GM18517 (cell line): ENCODE measurements at regions not wholly inside any gene's neighbourhood (a gene's known extent, or its start where the extent isn't known, plus 50 kb on each side); places are given as distances from the start of the nearest gene placed in this dataset.
"Not testable (repeated sequence)": the region's sequence is repeated elsewhere in the genome, so short reads cannot be mapped to it uniquely, and the experiment has no call there.

ENCODE experiments used
- ATAC-seq: cut with Tn5 transposase; IDR thresholded peaks from one replicate; pipeline ENCODE4 v1.9.1; 2021; ENCODE audit warnings: mild to moderate bottlenecking, moderate library complexity; ENCODE audit not compliant: unreplicated experiment

DNA sequence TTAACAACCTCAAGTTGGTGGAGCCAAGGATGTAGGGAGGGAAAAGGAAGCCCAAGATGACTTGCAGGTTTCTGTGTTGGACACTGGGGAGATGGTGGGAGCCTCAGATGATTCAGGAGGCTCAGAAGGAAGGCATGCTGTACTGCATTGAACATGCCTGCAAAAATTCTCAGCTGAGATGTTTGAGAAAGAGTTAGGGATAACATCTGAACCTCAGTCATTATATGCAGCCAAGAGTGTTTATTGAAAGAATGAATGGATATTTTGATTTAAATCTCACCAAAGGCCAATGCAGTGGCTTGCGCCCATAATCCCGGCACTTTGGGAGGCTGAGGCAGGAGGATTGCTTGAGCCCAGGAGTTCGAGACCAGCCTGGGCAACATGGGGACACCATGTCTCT is 243.0 kb downstream of the MYCN start:
- ATAC-seq: no peak

DNA sequence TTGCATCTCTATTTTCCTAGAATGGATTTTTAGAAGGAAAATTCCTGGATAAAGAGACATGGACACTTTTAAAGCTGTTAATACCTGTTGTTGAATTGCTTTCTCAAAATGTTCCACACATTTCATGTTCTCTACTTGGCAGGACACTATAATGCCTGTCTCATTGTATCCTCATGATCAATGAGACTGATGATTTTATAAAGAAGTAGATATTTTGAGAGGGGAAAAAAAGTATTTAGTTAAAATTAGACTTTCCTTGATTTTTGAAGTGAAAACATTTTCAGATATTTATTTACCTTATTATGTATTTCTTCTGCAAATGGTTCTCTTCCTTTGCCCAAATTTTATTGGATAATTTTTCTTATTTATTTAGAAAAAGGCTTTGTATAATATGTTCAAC is 242.5 kb downstream of the MYCN start:
- no peak for ATAC-seq

DNA sequence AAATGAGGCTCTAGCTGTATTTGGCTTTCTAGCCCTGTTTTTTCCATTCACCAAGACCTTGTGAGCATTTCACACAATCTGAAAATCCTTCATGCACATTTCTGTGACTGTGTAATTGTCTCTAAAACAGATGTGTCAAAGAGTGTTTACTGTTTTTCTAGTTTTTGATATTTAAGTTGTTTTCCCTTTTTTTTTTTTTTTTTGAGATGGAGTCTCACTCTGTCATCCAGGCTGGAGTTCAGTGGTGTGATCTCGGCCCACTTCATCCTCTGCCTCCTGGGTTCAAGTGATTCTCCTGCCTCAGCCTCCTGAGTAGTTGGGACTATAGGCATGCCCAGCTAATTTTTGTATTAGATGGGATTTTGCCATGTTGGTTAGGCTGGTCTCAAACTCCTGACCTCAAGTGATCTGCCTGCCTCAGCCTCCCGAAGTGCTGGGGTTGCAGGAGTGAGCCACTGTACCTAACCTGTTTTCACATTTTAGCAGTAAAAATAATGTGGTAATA is 242.0 kb downstream of the MYCN start:
- not testable (repeated sequence) for ATAC-seq

DNA sequence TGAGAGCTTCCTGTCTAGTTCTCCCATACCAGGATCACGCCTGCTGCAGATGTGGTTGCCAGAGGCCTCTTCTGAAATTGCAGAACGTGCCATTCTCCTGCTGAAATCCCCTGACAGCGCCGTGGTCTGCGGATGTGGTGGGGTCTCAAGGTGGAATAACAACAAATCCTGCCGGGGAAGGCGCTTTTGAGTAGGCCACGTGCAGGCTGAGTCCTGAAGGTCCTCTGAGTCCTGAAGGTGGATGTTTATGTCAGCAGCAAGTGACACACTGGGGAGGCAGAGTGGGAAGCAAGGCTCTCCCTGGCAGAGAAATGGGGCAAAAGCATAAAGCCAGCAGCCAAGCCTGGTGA is 241.4 kb downstream of the MYCN start:
- ATAC-seq: no peak

DNA sequence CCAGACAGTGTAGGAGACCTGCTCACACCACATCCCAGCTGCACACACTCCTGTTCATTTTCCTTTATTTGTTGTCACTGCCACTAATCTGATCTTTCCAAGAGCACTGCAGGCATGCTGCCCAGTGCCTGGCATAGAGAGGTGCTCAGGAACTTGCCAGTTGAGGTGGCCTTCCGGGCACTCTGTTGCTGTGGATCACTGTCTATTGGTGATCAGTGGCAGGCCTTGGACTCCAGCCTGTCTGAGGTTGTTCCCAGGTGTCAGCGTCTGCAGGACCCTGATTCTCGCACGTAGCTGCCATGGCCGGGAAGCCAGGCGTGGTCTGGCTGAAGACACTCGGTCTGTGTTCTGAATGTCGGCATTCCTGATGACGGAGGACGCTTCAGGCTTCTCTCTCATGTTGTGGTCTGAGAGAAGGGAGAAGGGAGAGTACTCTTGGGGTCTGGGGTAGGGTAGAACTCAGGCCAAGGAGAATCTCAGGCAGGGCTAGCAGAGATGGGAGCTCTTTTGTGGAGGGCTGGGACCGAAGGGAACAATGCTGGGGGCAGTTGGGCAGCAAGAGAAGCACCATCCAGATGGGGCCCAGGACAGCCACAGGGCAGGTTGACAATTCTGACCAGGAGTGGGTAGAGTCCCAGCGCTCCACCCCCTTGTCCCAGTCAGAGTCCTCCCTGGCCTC is 240.9 kb downstream of the MYCN start:
- no peak for ATAC-seq

DNA sequence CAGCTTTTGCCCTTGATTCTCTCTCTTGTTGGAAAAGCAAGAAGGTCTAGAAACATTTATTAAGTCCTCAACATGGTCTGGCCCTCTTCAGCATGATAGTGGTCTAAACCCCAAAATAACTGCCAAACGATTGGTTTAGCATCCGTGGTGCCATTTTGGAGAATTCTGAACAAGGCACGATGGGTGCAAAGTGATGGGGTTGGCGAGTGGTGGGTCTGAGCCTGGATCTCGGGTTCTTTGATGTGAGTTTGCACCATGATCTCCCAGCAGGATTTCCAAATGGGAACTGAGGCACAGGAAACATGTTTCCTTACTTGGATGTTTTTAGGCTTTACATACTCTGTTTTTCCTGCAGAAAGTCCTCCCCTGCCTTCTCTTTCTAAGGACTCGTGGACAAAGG is 240.3 kb downstream of the MYCN start:
- no peak for ATAC-seq

DNA sequence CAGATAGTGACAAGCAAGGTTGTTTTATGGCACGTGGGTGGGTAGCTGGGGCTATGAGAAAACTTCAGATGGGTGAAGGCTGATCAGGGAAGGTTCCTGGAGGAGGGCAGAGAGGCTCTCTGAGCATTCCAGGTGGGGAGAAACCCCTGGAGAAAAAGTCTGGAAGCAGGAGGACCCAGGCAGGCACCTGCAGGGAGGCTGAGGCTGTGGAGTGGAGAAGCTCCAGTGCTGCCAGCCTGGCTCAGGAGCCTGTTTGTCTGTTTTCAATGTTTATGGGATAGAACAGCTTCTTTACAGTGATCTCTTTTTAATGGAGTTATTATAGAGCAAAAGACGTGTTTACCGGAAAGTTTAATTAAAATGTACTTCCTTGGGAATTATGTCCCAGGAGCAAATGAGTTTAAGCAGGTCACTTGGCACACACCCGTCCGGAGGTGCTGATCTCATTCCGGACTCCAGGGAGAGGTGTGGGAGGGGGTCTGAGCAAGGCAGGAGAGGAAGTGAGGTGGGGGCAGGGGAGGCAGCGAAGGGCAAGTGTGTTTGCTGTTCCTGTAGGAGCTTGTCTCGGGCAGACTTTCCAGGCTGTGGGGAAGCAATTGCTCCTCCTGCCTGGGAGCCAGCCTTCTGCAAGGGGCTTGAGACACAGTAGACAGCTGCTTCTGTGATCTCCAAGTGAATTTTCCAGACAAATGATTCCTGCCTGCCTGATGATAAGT is 239.5 kb downstream of the MYCN start:
- no peak for ATAC-seq

DNA sequence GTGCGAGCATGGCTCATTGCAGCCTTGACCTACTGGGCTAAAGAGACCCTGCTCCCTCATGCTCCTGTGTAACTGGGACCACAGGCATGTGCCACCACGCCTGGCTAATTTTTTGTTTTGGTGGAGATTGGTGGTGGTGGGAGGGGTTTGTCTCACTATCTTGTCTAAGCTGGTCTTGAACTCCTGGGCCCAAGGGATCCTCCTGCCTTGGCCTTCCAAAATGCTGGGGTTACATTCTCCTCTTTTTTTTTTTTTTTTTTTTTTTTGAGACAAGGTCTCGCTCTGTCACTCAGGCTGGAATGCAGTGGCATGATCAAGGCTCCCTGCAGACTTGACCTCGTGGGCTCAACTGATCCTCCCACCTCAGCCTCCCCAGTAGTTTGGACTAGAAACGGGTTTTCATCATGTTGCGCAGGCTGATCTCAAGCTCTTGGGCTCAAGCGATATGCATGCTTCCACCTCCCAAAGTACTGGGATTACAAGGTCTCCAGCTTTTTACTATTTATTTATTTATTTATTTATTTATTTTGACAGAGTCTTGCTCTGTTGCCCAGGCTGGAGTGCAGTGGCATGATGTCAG is 238.3 kb downstream of the MYCN start:
- ATAC-seq: no peak

DNA sequence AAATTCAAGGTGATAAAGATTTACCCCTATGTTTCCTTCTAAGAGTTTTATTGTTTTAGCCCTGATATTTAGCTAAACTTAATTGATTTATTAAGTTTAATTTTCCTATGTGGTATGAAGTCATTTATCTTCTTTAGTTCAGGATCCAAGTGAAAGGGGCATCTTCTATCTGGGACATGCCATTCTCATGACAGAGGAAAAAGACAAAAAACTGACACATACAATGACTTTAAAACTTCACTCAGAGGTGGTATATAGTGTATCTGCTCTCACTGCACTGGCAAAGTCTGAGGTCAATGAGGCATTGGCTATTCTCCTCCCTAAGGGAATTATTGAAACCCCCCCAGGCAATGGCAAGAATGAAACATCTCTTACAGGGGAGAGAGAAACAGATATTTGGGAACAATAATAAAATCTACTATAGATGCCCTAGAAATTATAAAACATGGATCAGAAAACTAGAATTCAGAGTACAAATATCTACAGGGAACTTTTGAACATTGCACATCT is 237.4 kb downstream of the MYCN start:
- ATAC-seq: no peak

DNA sequence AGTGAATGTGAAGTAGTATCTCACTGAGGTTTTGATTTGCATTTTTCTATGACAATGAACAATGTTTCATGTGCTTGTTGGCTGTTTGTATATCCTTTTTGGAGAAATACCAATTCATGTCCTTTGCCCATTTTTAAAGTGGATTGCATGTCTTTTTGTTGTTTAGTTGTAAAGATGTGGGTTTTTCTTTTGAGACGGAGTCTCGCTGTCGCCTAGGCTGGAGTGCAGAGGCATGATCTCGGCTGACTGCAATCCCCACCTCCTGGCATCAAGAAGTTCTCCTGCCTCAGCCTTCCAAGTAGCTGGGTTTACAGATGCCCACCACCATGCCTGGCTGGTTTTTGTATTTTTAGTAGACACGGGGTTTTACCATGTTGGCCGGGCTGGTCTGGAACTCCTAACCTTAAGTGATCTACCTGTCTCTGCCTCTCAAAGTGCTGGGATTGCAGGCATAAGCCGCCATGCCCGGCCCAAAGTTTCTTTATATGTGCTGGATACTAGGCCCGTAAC is 236.7 kb downstream of the MYCN start:
- no peak for ATAC-seq

DNA sequence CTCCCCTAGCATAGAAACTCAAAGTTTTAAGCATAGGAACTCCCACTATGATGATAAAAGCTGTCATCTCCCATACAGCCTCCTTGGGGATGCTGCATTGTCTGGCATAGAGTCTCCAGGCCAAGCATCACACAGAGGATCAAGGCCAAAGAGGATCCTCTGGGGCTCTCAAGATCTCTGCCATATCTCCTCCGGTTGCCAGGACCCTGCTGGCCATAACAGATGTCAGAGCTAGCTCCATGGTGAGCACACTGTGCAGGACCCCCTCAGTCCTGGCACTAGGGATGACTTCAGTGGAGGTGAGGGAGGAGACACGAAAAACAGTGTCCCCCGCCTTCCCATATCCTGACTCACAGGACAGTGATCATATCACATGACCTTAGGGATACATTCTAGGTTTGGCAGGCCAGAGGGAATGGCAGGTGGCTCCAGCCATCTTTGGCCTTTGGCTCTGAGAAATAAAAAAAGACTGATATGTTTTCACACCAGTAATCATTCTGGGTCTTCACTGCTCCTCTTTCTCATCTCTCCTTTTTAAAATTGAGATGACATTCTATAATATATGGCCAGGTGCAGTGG is 235.0 kb downstream of the MYCN start:
- no peak for ATAC-seq

DNA sequence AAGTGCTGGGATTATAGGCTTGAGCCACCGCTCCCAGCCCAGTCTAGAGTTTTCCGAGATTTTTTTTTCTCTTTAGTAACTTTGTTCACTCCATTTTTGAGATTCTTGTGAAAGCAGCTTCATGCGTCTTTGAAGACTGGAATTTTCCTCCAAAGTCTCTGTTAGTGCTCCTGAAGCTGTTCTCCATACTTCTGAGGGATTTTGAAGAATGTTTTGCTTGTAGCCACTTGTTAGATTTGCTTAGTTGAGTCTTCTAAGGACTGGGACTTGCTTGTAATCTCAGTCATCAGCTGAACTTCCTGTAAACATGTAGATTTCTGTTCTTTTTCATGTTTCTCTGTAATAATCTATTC is 234.3 kb downstream of the MYCN start:
- no peak for ATAC-seq

DNA sequence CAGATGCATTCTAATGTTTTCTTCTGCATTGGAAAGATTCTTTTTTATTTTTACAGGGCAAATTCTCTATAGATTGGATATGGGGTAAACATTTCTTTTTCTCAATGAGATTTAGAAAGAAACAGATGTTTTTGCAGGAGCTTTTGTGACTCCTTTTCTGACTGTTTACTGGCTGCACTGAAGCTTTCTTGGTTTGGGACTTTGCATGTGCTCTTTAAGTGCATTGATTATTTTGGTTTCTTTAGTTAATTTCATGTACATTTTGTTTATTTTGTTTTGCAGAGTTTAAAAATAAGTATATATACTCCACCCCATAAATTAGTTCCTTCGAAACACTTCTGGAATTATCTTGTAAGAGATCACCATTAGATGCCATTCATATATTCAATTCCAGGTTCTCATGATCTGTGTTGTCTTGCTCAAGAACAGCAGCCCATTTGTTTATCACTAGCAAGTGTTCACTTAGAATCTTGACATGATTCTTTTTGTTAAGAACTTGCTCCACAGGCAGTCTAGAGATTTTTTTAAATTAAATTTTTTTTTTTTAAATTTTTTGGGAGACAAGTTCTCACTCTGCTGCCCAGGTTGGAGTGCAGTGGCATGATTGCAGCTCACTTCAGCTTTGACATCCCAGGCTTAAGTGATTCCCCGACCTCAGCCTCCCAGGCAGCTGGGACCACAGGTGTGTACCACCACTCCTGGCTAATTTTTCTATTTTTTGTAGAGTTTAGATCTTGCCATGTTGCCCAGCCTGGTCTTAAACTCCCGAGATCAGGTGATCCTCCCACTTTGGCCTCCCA is 233.7 kb downstream of the MYCN start:
- no peak for ATAC-seq

DNA sequence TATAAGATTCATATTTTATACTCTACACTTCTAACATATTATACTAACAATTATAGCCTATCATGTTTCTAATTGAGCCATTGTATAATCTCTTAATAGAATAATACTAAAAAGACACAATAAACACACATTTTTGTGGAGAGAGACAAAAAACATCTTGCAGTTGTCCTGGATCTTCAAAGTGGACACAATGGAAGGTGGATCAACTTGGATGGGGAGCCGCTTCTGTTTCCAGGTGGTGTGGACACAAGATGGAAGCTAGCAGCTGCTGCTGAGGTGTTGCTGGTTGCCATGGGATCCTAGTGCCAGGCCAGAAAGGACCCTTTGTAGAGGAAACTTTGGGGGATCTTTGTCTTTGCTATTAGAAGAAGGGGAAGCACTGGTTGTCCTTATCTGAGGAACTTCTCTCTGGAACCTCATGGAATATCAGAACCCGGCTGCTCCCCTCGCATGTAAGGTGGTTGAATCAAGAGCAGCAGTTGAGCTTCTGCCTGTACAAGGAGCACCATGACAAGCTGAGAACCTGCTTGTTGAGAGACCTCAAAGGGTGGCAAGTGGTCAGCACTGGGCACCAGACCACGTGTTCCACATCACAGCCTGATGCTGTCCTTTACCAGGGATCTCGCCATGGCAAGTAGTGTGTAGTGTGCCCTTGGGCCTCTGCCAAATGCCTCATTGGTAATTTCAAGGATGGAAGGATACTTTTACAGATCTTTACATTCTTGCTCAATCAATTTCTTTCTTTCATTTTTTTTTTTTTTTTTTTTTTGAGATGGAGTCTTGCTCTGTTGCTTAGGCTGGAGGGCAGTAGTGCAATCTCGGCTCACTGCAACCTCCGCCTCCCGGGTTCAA is 232.2 kb downstream of the MYCN start:
- no peak for ATAC-seq

DNA sequence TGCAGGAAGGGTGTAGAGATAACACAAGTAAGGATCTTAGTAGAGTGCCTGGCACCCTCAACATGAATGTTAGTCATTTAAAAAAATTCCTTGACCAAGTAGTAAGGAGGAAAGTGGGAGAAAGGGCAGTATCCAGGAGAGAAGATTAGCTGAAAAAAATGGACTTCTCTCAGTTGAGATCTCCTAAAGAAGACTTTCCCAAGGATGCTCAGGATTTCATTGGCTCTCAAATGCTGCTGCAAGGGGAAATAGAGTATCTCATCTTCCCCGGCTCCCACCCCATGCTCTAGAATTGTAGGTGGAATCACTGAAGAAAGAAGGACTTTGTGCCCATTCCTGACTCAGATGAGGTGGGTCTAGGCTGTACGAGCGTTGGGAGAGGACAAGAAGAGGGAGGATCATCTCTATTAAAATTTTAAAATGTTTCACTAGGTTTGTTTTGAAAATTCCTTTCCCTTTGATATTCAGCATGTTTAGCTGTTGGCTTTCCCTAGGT is 231.1 kb downstream of the MYCN start:
- ATAC-seq: no peak

DNA sequence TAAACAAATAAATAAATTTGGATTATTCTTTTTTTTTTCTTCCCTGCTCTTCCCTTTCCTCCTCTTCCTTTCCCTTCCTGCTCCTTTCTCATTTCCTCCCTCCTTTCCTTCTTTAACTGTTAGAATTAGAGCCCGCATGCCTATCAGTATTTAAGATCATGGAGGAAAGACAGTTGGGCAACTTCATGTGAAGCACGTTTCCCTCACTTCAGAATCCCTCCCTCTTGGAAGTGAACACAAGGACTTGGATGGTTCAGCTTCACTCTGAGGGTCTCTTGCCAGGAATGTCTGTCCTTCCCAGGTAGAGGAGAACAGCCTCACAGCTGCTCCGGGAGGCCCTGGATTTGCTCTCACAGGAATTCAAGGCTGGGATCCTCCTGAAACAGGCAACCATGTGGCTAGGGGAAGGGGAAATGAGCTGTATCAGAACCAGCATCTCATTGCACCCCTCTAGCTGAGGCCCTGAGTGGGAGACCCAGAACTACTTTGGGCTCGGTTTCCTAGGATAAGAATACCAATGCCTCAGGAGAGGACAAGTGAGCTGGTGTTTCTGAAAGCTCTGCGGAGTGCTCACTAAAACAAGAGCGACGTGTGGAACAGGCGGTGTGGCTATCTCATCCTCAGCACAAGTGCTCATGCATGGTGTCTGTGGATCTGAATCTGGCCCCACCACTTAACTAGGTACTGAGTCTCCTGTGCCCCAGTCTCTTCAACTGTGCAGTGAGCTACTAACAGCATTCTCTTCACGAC is 230.5 kb downstream of the MYCN start:
- ATAC-seq: no peak

DNA sequence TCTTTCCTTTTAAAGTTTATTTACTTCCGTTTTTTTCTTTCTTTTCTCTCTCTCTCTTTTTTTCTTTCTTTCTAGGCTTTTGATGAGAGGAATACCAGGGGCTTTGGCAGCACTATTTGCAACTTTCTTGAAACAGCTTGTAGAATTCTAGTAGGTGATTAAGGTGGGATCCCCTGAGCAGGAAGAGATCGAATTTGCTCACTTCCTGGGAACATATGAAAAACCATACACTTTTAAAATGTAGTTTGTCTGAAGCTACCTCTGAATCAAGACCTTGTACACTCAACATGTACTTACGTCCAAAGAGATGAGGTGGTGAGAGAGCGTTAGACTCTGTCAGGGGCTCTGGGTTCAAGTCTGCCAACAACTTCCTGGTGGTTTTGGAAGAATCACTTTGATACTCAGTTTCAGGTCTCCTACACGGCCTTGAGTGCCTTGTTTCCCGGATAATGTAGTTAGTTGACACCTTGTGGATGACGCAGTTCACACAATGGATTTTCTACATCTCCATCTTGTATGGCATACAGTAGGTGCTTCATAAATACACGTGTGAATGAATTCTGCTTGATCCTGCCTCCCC is 229.1 kb downstream of the MYCN start:
- ATAC-seq: no peak

DNA sequence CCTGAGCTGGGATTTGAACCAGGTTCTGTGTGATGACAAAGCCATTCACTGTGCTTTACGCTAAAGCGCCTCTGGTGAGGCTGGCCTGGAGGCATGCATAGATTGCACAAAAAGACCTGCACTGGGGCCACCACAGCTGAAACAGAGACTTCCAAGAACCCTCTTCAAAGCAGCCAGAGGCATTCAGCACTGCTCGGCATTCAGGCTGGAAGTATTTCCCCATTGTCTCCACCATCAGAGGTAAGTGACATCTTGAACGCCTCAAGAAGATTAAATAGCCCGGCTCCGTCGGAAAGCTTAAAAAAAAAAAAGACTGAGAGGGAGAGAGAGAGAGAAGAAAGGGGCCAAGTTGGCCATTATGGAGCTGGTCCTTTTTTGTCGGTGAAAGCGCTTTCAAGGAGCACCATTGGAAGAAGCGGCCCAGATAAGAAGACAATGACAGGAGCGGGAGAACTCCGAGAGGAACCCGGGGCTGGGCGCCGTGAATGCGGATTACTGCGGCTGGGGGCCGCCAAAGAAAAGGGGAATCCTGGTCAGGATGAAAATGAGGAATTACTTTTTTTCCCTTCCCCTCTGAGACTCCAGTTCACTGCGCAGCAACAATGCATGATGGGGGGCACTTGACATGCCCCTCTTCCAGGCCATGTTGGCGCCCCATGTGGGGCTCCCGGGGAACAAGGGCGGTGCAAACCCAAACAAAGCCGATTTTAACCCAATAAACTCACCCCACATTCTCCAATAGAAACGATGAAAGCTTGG is 228.3 kb downstream of the MYCN start:
- no peak for ATAC-seq
